Activated CD4-positive, alpha-beta T cell treated with anti-CD3 and anti-CD28 coated beads, Interleukin-2, Interleukin-4, amounts not matched to agents 100 ng/mL and 50 ng/mL, durations not matched to agents 16 hours and 8 hours (primary cell): ENCODE measurements at regions not wholly inside any gene's neighbourhood (a gene's known extent, or its start where the extent isn't known, plus 50 kb on each side); places are given as distances from the start of the nearest gene placed in this dataset.
A peak's percentile ranks its signal among the peaks of the same experiment; 100 is the strongest.

Experiments
- DNase-seq: peaks from one replicate; pipeline ENCODE4 v3.0.0-alpha.2; 2020; ENCODE audit warnings: low spot score

GRCh38 chr16:86747761-86748160, 169.4 kb downstream of the FOXL1 start:
- no peak for DNase-seq

- DNase-seq: no peak
Observed at GRCh38 chr16:86748652-86749051, 170.3 kb downstream of the FOXL1 start.

GRCh38 chr16:86751076-86752030, 173.0 kb downstream of the FOXL1 start:
- no peak for DNase-seq

- no peak for DNase-seq
Observed at GRCh38 chr16:86752582-86753175, 174.3 kb downstream of the FOXL1 start.

- no peak for DNase-seq
Observed at GRCh38 chr16:86753399-86753798, 175.1 kb downstream of the FOXL1 start.

GRCh38 chr16:86755571-86756006, 177.2 kb downstream of the FOXL1 start:
- no peak for DNase-seq

- no peak for DNase-seq
Observed at GRCh38 chr16:86756882-86757703, 178.7 kb downstream of the FOXL1 start.

GRCh38 chr16:86757704-86758040, 179.3 kb downstream of the FOXL1 start:
- DNase-seq: no peak

GRCh38 chr16:86758932-86759331, 180.6 kb downstream of the FOXL1 start:
- no peak for DNase-seq

- peak; percentile 40 for DNase-seq
Observed at GRCh38 chr16:86761111-86762031, 183.0 kb downstream of the FOXL1 start.

- no peak for DNase-seq
Observed at GRCh38 chr16:86762095-86762494, 183.7 kb downstream of the FOXL1 start.

- no peak for DNase-seq
Observed at GRCh38 chr16:86763819-86764218, 185.5 kb downstream of the FOXL1 start.

GRCh38 chr16:86764551-86764950, 186.2 kb downstream of the FOXL1 start:
- DNase-seq: no peak

GRCh38 chr16:86765389-86766026, 187.2 kb downstream of the FOXL1 start:
- no peak for DNase-seq

GRCh38 chr16:86766700-86767099, 188.4 kb downstream of the FOXL1 start:
- no peak for DNase-seq

GRCh38 chr16:86768228-86768791, 190.0 kb downstream of the FOXL1 start:
- no peak for DNase-seq

- no peak for DNase-seq
Observed at GRCh38 chr16:86768999-86769398, 190.7 kb downstream of the FOXL1 start.

- no peak for DNase-seq
Observed at GRCh38 chr16:86771506-86772460, 193.4 kb downstream of the FOXL1 start.

- DNase-seq: no peak
Observed at GRCh38 chr16:86772671-86773353, 194.5 kb downstream of the FOXL1 start.
